DND-41 (cell line): ENCODE measurements at regions not wholly inside any gene's neighbourhood (a gene's known extent, or its start where the extent isn't known, plus 50 kb on each side); places are given as distances from the start of the nearest gene placed in this dataset.

ENCODE experiments used
- ATAC-seq: fragments of 200-7000 bp; cut with Tn5 transposase; 3 replicates; pipeline ENCODE4 v1.9.1; 2021; ENCODE audit warnings: low read depth; ENCODE audit not compliant: insufficient read depth
- DNase-seq: peaks from one replicate; pipeline ENCODE4 v3.0.0-alpha.2; 2020
- H2AFZ ChIP-seq: 2 replicates; pipeline ENCODE4 v1.6.0; 2012; ENCODE audit warnings: low read depth, low read length
- H3K27ac ChIP-seq: 2 replicates; pipeline ENCODE4 v1.5.1; 2012; ENCODE audit warnings: low read length, inconsistent platforms
- H3K27me3 ChIP-seq: fragments of 200-600 bp; sonication (generic); 2 replicates; pipeline ENCODE4 v1.6.0; 2012; ENCODE audit warnings: low read length, mild to moderate bottlenecking, inconsistent platforms; ENCODE audit not compliant: insufficient read depth, poor library complexity
- H3K36me3 ChIP-seq: 2 replicates; pipeline ENCODE4 v1.5.1; 2012; ENCODE audit warnings: low read length, inconsistent platforms; ENCODE audit not compliant: insufficient read depth
- H3K4me1 ChIP-seq: 2 replicates; pipeline ENCODE4 v1.5.1; 2012; ENCODE audit warnings: mild to moderate bottlenecking, low read length; ENCODE audit not compliant: insufficient read depth
- H3K4me2 ChIP-seq: 2 replicates; pipeline ENCODE4 v1.6.0; 2012; ENCODE audit warnings: mild to moderate bottlenecking, moderate library complexity, low read length, inconsistent platforms; ENCODE audit not compliant: insufficient read depth
- H3K4me3 ChIP-seq, 2 experiments: fragments of 200-600 bp in 1 of 2; shearing (Covaris generic) in 1 of 2; 2 replicates each; pipeline ENCODE4 v1.5.1; 2012 to 2016; ENCODE audit warnings: inconsistent platforms in 2 of 2, low read length in 2 of 2, mild to moderate bottlenecking in 2 of 2, low read depth in 1 of 2, moderate library complexity in 1 of 2
- H3K79me2 ChIP-seq: 2 replicates; pipeline ENCODE4 v1.6.0; 2012; ENCODE audit warnings: low read length, inconsistent platforms; ENCODE audit not compliant: insufficient read depth
- H3K9ac ChIP-seq: 2 replicates; pipeline ENCODE4 v1.6.0; 2012; ENCODE audit warnings: low read depth, mild to moderate bottlenecking, inconsistent platforms, low read length, moderate library complexity
- H3K9me3 ChIP-seq: 2 replicates; pipeline ENCODE4 v1.5.1; 2012; ENCODE audit warnings: low read length, moderate library complexity, mild to moderate bottlenecking, inconsistent platforms; ENCODE audit not compliant: insufficient read depth, severe bottlenecking
- H4K20me1 ChIP-seq: 2 replicates; pipeline ENCODE4 v1.6.0; 2012; ENCODE audit warnings: low read length; ENCODE audit not compliant: insufficient read depth
- EZH2 ChIP-seq: IDR thresholded peaks from 3 replicates; pipeline ENCODE4 v1.6.1; 2012; ENCODE audit warnings: borderline replicate concordance, low read depth, mild to moderate bottlenecking, moderate library complexity, low read length, inconsistent platforms; ENCODE audit not compliant: severe bottlenecking
- TF ChIP-seq, protein P1 (sequence below): IDR thresholded peaks from 2 replicates; pipeline ENCODE4 v1.5.1; 2012; ENCODE audit warnings: borderline replicate concordance, low read length, moderate library complexity, mild to moderate bottlenecking; ENCODE audit not compliant: poor library complexity, severe bottlenecking; ENCODE audit errors: extremely low read depth

GRCh38 chr16:47917118-47917517 is 238.7 kb downstream of the ABCC12 start:
- Histone ChIP-seq H3K36me3 (no peaks in the 10 kb centered on the region), H2AFZ (no peak overlapping the region), H3K9ac (no peak overlapping the region), H3K79me2 (no peaks in the 10 kb centered on the region), H3K9me3 (no peaks in the 10 kb centered on the region), H3K4me3 (no peak overlapping the region), H3K4me2 (no peak overlapping the region), H3K4me1 (no peaks in the 10 kb centered on the region), H3K27me3 (no peaks in the 10 kb centered on the region), H3K27ac (no peak overlapping the region), H4K20me1 (no peaks in the 10 kb centered on the region)
- ATAC-seq (no peak), DNase-seq (no peak)
- TF ChIP-seq EZH2, result no peak
- TF ChIP-seq, protein P1, sequence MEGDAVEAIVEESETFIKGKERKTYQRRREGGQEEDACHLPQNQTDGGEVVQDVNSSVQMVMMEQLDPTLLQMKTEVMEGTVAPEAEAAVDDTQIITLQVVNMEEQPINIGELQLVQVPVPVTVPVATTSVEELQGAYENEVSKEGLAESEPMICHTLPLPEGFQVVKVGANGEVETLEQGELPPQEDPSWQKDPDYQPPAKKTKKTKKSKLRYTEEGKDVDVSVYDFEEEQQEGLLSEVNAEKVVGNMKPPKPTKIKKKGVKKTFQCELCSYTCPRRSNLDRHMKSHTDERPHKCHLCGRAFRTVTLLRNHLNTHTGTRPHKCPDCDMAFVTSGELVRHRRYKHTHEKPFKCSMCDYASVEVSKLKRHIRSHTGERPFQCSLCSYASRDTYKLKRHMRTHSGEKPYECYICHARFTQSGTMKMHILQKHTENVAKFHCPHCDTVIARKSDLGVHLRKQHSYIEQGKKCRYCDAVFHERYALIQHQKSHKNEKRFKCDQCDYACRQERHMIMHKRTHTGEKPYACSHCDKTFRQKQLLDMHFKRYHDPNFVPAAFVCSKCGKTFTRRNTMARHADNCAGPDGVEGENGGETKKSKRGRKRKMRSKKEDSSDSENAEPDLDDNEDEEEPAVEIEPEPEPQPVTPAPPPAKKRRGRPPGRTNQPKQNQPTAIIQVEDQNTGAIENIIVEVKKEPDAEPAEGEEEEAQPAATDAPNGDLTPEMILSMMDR, result no peak

GRCh38 chr16:47916266-47916665 is 239.5 kb downstream of the ABCC12 start:
- H3K79me2 ChIP-seq, result no peaks in the 10 kb centered on the region
- H2AFZ ChIP-seq, result no peak overlapping the region
- H3K4me3 ChIP-seq, result no peak overlapping the region
- no peak overlapping the region for H3K9ac ChIP-seq
- no peaks in the 10 kb centered on the region for H4K20me1 ChIP-seq
- DNase-seq (no peak), ATAC-seq (no peak)
- no peaks in the 10 kb centered on the region for H3K36me3 ChIP-seq
- no peaks in the 10 kb centered on the region for H3K9me3 ChIP-seq
- no peaks in the 10 kb centered on the region for H3K4me1 ChIP-seq
- no peaks in the 10 kb centered on the region for H3K27me3 ChIP-seq
- TF ChIP-seq, protein P1, result no peak
- no peak overlapping the region for H3K4me2 ChIP-seq
- H3K27ac ChIP-seq, result no peak overlapping the region

DNA sequence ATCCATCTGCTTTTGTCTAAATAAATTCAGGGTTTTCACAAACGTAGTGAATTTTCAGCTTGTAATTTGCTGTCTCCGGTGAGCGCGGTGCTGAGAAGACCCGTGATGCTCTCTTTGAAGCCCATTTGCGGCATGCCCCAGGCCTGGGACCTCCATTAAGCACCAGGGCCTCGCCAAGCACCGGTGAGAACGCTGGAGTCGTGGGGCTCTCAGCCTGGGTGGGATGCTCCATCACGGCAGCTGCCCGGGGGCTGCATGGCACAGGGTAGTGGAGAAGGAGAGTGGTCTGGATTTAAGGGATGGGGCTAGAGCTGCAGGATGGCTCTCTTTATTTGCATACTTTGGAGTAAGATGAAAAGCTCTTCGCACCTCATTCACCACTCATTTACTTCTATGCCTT is 248.7 kb downstream of the ABCC12 start:
- Histone ChIP-seq H2AFZ (no peak overlapping the region), H3K9ac (no peak overlapping the region), H3K4me1 (no peaks in the 10 kb centered on the region), H3K27me3 (no peaks in the 10 kb centered on the region), H3K27ac (no peak overlapping the region), H4K20me1 (no peaks in the 10 kb centered on the region), H3K9me3 (no peaks in the 10 kb centered on the region), H3K36me3 (no peaks in the 10 kb centered on the region), H3K79me2 (no peaks in the 10 kb centered on the region), H3K4me3 (no peak overlapping the region), H3K4me2 (no peak overlapping the region)
- ATAC-seq, result no peak
- no peak for DNase-seq
- TF ChIP-seq, protein P1, result no peak
- TF ChIP-seq EZH2, result no peak

DNA sequence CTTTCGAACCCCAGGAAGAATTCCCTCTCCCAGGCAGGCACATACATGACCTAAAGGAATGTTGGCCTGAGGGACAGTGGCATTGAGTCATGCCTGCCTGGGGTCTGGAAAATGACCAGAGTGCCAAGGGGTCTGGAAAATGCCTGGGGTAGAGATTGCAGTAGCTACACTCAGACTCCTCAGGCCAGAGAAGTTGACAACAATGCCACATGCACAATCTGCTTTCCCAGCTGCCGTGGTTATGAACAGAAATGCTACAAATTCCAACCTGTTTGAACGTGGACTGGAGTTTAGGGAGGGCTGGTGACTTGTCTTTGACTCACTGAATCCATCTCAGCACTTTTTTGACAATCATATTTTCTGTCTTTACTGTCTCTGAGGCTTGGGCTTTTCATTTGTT is 250.0 kb downstream of the ABCC12 start:
- no peak for ATAC-seq
- TF ChIP-seq, protein P1, result no peak
- TF ChIP-seq EZH2, result no peak
- Histone ChIP-seq H3K79me2 (no peaks in the 10 kb centered on the region), H3K9ac (no peak overlapping the region), H4K20me1 (no peaks in the 10 kb centered on the region), H3K36me3 (no peaks in the 10 kb centered on the region), H3K9me3 (no peaks in the 10 kb centered on the region), H3K4me1 (no peaks in the 10 kb centered on the region), H3K4me2 (no peak overlapping the region), H3K27me3 (no peaks in the 10 kb centered on the region), H3K4me3 (no peak overlapping the region), H3K27ac (no peak overlapping the region), H2AFZ (no peak overlapping the region)
- DNase-seq, result no peak
